ENCODE measurements at regions not wholly inside any gene's neighbourhood (a gene's known extent, or its start where the extent isn't known, plus 50 kb on each side); places are given as distances from the start of the nearest gene placed in this dataset.

DNA sequence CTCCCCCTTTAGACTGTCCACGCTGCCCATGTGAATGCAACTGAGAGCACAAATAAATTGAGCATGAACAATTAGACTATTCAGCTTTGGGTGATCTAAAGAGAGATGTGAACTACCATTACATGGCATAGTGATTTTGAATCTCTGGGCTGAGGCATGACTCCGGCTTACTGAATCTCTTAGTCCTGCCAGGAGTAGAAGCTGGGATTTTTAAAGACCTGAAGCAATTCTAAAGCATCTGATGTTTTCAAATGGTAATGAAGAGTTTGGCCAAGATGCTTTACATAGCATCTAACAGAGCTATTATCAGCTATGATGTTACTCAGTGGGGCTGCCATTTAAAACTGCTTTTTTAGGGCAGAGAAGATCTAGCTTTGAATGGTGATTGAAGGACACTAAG lies 1059.1 kb downstream of the SORCS3 start:
- Histone ChIP-seq H3K9me3 (ENCODE audit: control insufficient read depth, insufficient read depth, low read length) (peaks cover 2% of the 10 kb centered on the region; the same call in 1 of the 2 replicates), H3K27me3 (ENCODE audit: control insufficient read depth, insufficient read depth, low read length) (no peaks in the 10 kb centered on the region), H4K91ac (ENCODE audit: insufficient read depth, low read depth, low read length) (no peak overlapping the region), H4K20me1 (ENCODE audit: insufficient read depth, low read length) (no peaks in the 10 kb centered on the region), H3K79me1 (ENCODE audit: low read depth in 1 of 2, low read length in 2 of 2) (no peaks in the 10 kb centered on the region), H3K23ac (ENCODE audit: low read depth, low read length) (no peak overlapping the region), H3K56ac (ENCODE audit: extremely low read depth, insufficient read depth, low read length) (no peak overlapping the region), H3K4me3 (ENCODE audit: insufficient read depth, low read depth, low read length) (no peak overlapping the region), H2BK20ac (ENCODE audit: low read depth, low read length) (no peak overlapping the region), H3K4me1 (ENCODE audit: control insufficient read depth, insufficient read depth, low read length) (no peaks in the 10 kb centered on the region), H4K8ac (ENCODE audit: low read depth in 2 of 2, low read length in 2 of 2) (no peak overlapping the region), H3K14ac (replicated peaks; ENCODE audit: low read depth, low read length) (no peak overlapping the region), H3K36me3 (ENCODE audit: control insufficient read depth, insufficient read depth, low read length) (no peaks in the 10 kb centered on the region), H4K5ac (ENCODE audit: low read depth, low read length) (no peak overlapping the region), H2AFZ (replicated peaks; ENCODE audit: low read length, poor library complexity) (no peak overlapping the region), H2BK15ac (ENCODE audit: low read depth, low read length) (no peak overlapping the region), H3K9me1 (ENCODE audit: insufficient read depth, low read length) (no peaks in the 10 kb centered on the region), H3K18ac (ENCODE audit: low read depth, low read length) (no peak overlapping the region), H2BK5ac (ENCODE audit: low read depth, low read length, poor library complexity, severe bottlenecking) (no peak overlapping the region), H2AK9ac (replicated peaks; ENCODE audit: low read depth, low read length, poor library complexity) (no peak overlapping the region), H3K9ac (ENCODE audit: low read depth, low read length) (no peak overlapping the region), H3K27ac (ENCODE audit: insufficient read depth, low read length) (no peak overlapping the region), H3K4me2 (ENCODE audit: low read depth, low read length) (no peak overlapping the region), H2BK120ac (ENCODE audit: low read depth, low read length) (no peak overlapping the region), H3K4ac (ENCODE audit: low read depth, low read length) (no peak overlapping the region), H2AK5ac (ENCODE audit: low read depth, low read length) (no peak overlapping the region)
- intact Hi-C loops (cut with micrococcal nuclease): no loop called here
- ATAC-seq (ENCODE audit: low read depth) (no peak), DNase-seq (no peak)
- dilution Hi-C loops (cut with HindIII; ENCODE audit: low sequenced_read_pairs, unreplicated experiment): no loop called here
- in situ Hi-C loops (cut with MboI; ENCODE audit: low sequenced_read_pairs): no loop called here
- no TSS peak for BruUV-seq (replicated peaks)
- ChIA-PET CTCF (no interaction called here), POLR2A (ENCODE audit: unreplicated experiment) (no interaction called here)
- TF ChIP-seq POLR2A (IDR thresholded peaks at IDR 0.05; ENCODE audit: low read depth, low read length) (no peak), FOS (IDR thresholded peaks at IDR 0.05; ENCODE audit: low read depth, low read length) (no peak), RFX5 (IDR thresholded peaks at IDR 0.05; ENCODE audit: low read depth, low read length) (no peak), NFE2L2 (IDR thresholded peaks at IDR 0.05; ENCODE audit: low read depth, low read length) (no peak)
- TF ChIP-seq, protein P1, sequence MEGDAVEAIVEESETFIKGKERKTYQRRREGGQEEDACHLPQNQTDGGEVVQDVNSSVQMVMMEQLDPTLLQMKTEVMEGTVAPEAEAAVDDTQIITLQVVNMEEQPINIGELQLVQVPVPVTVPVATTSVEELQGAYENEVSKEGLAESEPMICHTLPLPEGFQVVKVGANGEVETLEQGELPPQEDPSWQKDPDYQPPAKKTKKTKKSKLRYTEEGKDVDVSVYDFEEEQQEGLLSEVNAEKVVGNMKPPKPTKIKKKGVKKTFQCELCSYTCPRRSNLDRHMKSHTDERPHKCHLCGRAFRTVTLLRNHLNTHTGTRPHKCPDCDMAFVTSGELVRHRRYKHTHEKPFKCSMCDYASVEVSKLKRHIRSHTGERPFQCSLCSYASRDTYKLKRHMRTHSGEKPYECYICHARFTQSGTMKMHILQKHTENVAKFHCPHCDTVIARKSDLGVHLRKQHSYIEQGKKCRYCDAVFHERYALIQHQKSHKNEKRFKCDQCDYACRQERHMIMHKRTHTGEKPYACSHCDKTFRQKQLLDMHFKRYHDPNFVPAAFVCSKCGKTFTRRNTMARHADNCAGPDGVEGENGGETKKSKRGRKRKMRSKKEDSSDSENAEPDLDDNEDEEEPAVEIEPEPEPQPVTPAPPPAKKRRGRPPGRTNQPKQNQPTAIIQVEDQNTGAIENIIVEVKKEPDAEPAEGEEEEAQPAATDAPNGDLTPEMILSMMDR (conservative IDR thresholded peaks at IDR 0.05; ENCODE audit: low read depth, low read length): no peak
- WGBS, 2 experiments (ENCODE audit: extremely low coverage in 2 of 2, insufficient read length in 1 of 2): no CpG with 5 or more reads among the region's 2 CpGs
